ENCODE measurements at regions not wholly inside any gene's neighbourhood (a gene's known extent, or its start where the extent isn't known, plus 50 kb on each side); places are given as distances from the start of the nearest gene placed in this dataset.

- Histone ChIP-seq H3K4me3 (ENCODE audit: low read length) (no peak overlapping the region), H3K9me3 (replicated peaks; ENCODE audit: insufficient read depth, low read length) (no peaks in the 10 kb centered on the region), H3K27ac (ENCODE audit: low read length) (no peak overlapping the region), H2AFZ (ENCODE audit: low read length) (no peak overlapping the region), H3K4me1 (ENCODE audit: low read length) (no peaks in the 10 kb centered on the region), H3K27me3 (replicated peaks; ENCODE audit: insufficient read depth, low read length) (no peaks in the 10 kb centered on the region), H3K9ac (ENCODE audit: low read length) (no peak overlapping the region), H3K9me2 (replicated peaks; ENCODE audit: insufficient read depth, low read length) (no peaks in the 10 kb centered on the region), H3F3A (ENCODE audit: insufficient read depth, low read length) (no peaks in the 10 kb centered on the region), H3K4me2 (ENCODE audit: low read depth, low read length) (no peak overlapping the region), H3K36me3 (replicated peaks; ENCODE audit: insufficient read depth, low read length) (no peaks in the 10 kb centered on the region), H3K79me2 (ENCODE audit: low read length) (no peaks in the 10 kb centered on the region), H4K20me1 (ENCODE audit: insufficient read depth, low read length) (no peaks in the 10 kb centered on the region)
- TF ChIP-seq EZH2phosphoT487 (IDR thresholded peaks at IDR 0.05; ENCODE audit: low read length) (no peak), EZH2 (optimal IDR thresholded peaks at IDR 0.05; ENCODE audit: low read depth, low read length) (no peak), CTCF (IDR thresholded peaks at IDR 0.05; ENCODE audit: low read length) (no peak)
- no peak for DNase-seq
These were observed 133.7 kb upstream of the CTTNBP2 start for GRCh38 chr7:118006979-118007378.

DNA sequence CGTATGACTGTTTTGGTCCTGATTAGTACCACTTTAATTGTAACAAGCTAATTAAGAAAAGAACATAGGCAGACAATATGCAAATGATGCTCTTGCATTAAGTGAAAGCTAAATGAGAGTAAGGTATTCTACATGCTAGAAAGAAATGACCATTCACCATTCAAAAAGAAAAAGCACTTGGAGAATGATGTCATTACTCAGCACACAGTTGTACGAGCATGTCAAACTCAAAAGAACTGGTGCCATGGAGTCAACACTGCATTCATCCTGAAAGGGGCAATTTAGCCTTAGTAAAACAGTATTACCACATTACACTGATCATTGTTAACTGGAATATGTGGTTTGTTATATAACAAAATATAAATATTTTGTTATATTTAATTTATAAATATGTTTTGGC lies 136.2 kb upstream of the CTTNBP2 start:
- H3F3A ChIP-seq (ENCODE audit: insufficient read depth, low read length): no peaks in the 10 kb centered on the region
- H2AFZ ChIP-seq (ENCODE audit: low read length): no peak overlapping the region
- no peak overlapping the region for H3K4me2 ChIP-seq (ENCODE audit: low read depth, low read length)
- H3K27me3 ChIP-seq (replicated peaks; ENCODE audit: insufficient read depth, low read length): no peaks in the 10 kb centered on the region
- DNase-seq: no peak
- H3K27ac ChIP-seq (ENCODE audit: low read length): no peak overlapping the region
- no peaks in the 10 kb centered on the region for H3K79me2 ChIP-seq (ENCODE audit: low read length)
- H3K9ac ChIP-seq (ENCODE audit: low read length): no peak overlapping the region
- no peak overlapping the region for H3K4me3 ChIP-seq (ENCODE audit: low read length)
- H3K4me1 ChIP-seq (ENCODE audit: low read length): no peaks in the 10 kb centered on the region
- H3K9me2 ChIP-seq (replicated peaks; ENCODE audit: insufficient read depth, low read length): no peaks in the 10 kb centered on the region
- no peaks in the 10 kb centered on the region for H3K9me3 ChIP-seq (replicated peaks; ENCODE audit: insufficient read depth, low read length)
- no peaks in the 10 kb centered on the region for H3K36me3 ChIP-seq (replicated peaks; ENCODE audit: insufficient read depth, low read length)
- TF ChIP-seq CTCF (IDR thresholded peaks at IDR 0.05; ENCODE audit: low read length): no peak
- no peak for TF ChIP-seq EZH2 (optimal IDR thresholded peaks at IDR 0.05; ENCODE audit: low read depth, low read length)
- TF ChIP-seq EZH2phosphoT487 (IDR thresholded peaks at IDR 0.05; ENCODE audit: low read length): no peak
- H4K20me1 ChIP-seq (ENCODE audit: insufficient read depth, low read length): no peaks in the 10 kb centered on the region

DNA sequence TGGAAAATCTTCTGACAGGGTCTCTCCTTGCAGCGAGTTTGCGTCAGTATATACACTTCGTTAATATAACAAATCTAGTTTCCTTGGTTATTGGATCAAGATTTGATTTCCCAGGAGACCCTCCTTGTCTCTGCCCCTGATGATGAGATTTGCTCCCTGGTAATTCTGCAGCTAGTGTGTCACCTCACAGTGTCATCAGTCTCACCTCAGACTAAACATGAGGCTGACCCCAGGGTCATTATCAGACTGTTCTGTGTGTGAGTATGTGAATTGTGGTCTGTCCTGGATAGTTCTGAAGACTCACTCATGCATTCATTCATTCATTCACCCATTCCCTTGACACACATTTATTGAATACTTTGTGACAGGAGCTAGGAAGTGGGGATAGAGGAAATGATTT lies 138.4 kb upstream of the CTTNBP2 start:
- no peak for DNase-seq
- Histone ChIP-seq H4K20me1 (ENCODE audit: insufficient read depth, low read length) (no peaks in the 10 kb centered on the region), H3K79me2 (ENCODE audit: low read length) (no peaks in the 10 kb centered on the region), H3K9ac (ENCODE audit: low read length) (no peak overlapping the region), H3K9me3 (replicated peaks; ENCODE audit: insufficient read depth, low read length) (no peaks in the 10 kb centered on the region), H3K36me3 (replicated peaks; ENCODE audit: insufficient read depth, low read length) (no peaks in the 10 kb centered on the region), H3K4me2 (ENCODE audit: low read depth, low read length) (no peak overlapping the region), H3K4me1 (ENCODE audit: low read length) (no peaks in the 10 kb centered on the region), H3K9me2 (replicated peaks; ENCODE audit: insufficient read depth, low read length) (no peaks in the 10 kb centered on the region), H2AFZ (ENCODE audit: low read length) (no peak overlapping the region), H3K4me3 (ENCODE audit: low read length) (no peak overlapping the region), H3K27me3 (replicated peaks; ENCODE audit: insufficient read depth, low read length) (no peaks in the 10 kb centered on the region), H3F3A (ENCODE audit: insufficient read depth, low read length) (no peaks in the 10 kb centered on the region), H3K27ac (ENCODE audit: low read length) (no peak overlapping the region)
- TF ChIP-seq CTCF (IDR thresholded peaks at IDR 0.05; ENCODE audit: low read length) (no peak), EZH2 (optimal IDR thresholded peaks at IDR 0.05; ENCODE audit: low read depth, low read length) (no peak), EZH2phosphoT487 (IDR thresholded peaks at IDR 0.05; ENCODE audit: low read length) (no peak)

All from MM.1S (cell line).